ENCODE measurements at regions not wholly inside any gene's neighbourhood (a gene's known extent, or its start where the extent isn't known, plus 50 kb on each side); places are given as distances from the start of the nearest gene placed in this dataset.
"Not testable (repeated sequence)": the region's sequence is repeated elsewhere in the genome, so short reads cannot be mapped to it uniquely, and the experiment has no call there.

DNA sequence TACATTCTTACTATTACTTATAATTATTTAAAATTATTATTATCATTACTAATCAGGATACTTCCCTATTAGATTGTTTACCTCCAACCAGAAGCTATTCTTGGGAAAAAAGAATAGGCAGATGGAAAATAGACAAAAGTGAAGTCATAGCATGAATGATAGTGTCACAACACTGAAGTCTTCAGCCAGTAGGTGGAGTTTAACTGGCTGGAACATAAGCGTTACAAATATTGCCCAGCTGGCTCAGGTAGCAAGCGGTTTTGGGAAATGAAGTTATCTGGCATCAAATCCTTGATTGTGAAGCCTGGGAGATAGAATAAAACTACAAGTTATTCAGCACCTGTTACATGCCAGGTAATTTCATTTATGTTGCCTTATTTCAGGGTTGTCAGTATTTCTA lies 762.9 kb downstream of the C12orf50 start:
- DNase-seq (ENCODE audit: low read depth, low spot score) = no peak

DNA sequence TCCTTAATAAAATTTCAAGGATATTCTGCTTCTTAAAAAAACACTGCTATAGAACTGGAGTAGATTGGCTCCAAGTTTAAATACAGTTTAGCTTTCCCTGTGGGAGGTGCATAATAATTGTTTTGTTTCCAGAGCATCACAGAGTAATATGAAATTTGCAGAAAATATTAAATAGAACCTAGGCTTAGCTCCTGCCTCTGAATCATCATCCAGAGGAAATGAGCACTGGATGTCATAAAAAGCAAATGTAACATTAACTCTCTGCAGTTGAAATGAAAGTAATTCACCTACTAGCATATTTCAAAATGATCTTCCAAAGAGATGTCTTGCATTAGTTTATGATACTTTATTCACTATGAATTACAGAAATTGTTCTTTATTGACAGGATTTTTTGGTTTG lies 769.8 kb downstream of the C12orf50 start:
- no peak for DNase-seq (ENCODE audit: low read depth, low spot score)

DNA sequence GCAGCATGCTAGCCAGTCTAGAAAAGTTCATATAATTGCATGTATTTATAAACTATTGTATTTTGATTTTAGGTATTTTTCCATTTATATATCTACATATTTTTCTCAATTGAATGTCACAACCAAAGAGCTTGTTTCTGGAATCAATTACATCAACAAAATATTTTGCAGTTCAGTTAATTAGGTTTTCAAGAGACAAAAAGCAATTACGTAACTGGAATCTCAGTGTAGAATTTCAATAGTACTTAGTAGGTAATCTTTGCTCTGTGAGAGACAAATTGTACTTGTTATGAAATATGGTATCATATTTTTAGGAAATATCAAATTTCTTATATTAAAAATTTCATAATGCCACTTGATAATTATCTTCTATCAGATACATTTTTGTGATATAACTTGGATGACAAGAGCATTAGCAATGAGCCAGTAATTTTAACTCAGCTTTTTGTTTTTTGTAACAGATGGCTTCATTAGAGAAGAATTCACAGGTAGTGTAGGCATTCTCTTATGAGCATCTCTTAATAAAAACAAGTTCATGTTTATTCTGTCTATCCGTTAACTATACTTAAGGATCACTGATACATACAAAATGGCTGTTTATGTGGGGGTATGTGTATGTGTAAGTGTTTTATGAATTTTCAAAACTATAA lies 774.7 kb downstream of the C12orf50 start:
- no peak for DNase-seq (ENCODE audit: low read depth, low spot score)

DNA sequence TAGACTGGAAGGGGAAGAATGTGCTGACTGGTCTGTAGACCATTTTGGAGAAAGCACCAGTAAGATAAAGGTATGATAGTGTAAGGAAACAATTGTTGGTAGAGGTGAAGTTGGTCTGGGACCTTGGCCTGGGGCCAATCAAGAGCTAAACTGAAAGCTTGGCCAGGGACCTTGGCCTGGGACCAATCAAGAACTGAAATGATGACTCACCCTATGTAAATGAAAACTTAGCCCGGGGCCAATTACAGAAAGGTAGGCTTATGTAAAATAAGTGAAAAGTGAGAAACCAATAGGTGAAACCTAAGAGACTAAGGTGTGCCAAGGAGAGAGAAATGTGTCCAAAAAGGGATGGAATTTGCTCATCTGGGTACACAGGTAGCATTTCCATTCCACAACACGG lies 776.0 kb downstream of the C12orf50 start:
- DNase-seq (ENCODE audit: low read depth, low spot score) = no peak

DNA sequence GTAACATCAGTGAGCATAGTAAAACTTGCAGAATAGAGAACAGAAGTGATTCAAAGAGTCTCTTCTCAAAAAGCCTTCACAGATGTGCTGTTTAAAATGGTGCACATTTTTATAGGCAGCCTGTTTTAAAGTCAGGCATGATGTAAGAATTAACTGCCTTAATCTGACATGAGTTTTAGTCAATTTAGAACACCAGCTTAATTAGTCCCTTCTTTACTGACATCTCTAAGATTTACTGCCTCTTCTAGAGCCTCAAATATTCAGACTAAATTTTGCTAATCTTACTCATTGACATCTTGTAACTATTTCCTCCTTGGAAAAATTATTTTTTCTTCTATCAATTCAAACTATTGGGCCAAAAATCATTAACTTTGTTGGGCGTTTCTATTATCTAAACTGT lies 782.5 kb downstream of the C12orf50 start:
- no peak for DNase-seq (ENCODE audit: low read depth, low spot score)

DNA sequence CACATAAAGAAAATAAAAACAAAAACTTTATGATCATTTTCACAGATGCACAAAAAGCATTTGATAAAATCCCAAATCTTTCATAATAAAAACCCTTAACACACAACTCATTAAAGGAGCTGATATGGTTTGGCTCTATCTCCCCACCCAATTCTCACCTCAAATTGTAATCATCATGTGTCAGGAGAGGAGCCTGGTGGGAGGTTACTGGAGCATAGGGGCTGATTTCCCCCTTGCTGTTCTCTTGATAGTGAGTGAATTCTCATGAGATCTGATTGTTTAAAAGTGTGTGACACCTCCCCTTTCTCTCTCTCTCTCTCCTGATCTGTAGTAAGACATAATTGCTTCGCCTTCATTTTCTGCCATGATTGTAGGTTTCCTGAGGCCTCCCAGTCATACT lies 790.7 kb downstream of the C12orf50 start:
- no peak for DNase-seq (ENCODE audit: low read depth, low spot score)

DNA sequence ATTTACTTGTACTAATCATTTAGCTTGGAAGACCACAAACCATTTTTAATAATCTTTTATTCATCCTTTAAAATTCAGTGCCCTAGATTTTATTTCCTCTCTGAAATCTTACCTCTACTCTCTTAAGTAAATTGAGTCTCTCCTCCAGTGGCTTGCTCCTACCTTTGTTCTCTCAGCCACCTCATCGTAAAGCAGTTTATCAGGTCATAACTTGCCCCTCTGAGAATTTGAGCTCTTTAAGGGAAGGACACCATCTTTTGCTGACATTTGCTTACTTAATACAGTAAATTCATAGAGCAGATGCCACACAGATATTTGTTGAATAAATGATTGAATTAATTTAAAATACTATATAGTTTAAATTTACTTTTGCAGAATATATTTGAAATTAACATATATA lies 794.3 kb downstream of the C12orf50 start:
- no peak for DNase-seq (ENCODE audit: low read depth, low spot score)

DNA sequence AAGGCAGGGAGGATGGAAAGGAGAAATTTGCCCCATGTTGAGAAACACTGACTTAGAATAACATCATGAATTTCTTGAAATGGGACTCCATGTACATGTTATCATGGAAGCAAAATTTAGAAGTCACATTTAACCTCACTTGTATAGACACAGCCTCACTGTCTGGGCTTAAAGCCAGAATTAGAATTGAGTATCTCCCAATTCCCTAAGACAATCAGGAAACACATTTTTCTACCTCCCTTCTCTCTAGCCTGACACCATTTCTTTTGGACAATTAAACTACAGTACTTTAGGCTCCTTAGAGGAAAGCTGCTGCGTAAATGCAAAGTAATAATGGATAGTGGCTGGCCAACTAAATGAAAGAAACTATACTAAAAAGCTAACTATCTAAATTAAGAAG lies 795.5 kb downstream of the C12orf50 start:
- no peak for DNase-seq (ENCODE audit: low read depth, low spot score)

DNA sequence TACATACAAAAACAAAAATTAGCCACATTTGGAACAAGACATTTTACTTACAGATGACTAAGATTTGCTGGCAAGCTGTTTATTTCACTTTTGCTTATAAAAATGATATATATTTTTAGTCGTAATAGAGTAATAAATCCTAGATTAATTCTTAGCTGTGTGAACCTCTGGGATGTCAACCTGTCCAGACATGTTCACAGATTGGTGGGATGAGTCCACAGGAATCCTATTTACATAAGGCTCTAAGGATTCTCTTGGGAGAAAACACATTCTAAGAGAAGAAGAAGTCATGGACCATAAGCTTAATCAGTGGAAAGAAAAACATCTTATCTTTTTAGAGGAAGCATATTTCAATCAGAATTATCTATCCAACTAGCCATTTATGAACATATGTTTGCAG lies 797.4 kb downstream of the C12orf50 start:
- no peak for DNase-seq (ENCODE audit: low read depth, low spot score)

DNA sequence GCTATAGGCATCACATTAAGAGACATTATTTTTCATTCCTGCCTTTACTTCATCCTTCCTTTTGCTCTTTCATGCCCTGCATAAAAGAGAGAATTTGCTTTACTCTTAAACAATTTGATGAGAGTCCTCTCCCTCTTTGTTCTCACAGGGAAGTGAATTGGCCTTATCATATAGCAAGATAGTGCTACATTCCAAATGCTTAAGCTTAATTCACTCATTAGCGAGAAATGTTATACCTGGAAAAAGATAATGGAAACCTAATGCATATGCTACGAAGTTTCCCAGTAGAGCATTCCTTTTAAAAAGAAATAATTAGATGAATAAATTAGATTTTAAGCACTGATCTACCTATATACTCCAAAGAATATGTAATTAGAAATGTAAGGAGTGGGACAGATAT lies 798.8 kb downstream of the C12orf50 start:
- DNase-seq (ENCODE audit: low read depth, low spot score) = no peak

DNA sequence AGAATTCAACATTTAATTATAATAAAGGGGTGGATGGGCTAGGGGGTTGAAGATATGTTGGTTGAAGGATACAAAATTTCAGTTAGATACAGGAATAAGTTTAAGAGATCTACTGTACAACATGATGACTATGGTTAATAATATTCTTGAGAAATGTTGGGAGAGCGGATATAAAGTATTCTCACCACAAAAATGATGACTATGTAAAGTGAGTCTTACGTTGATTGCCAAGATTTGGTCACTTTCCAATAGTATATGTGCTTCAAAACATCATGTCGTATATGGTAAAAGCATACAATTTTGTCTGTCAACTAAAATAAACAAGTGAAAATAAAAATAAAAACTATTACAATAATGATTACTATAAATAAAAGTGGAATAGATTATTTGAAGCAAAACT lies 802.0 kb downstream of the C12orf50 start:
- DNase-seq (ENCODE audit: low read depth, low spot score) = no peak

DNA sequence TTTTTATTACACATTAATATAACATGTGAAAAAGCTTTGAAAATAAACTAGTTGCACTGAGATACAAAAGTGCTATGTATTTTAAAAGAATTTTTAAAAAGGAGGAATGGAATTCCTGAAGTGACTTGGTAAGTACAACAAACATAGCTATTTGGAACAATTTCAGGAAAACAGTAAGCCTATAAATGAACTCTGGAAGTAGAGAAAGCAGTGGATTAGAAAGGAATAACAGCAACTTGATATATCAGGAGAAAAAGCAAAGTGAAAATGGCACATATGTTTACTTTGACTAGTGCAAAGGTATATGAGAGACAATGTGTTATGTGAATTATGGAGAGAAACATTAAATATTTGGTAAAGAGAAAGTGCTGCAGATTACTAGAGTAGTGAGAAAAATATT lies 811.7 kb downstream of the C12orf50 start:
- DNase-seq (ENCODE audit: low read depth, low spot score) = no peak

DNA sequence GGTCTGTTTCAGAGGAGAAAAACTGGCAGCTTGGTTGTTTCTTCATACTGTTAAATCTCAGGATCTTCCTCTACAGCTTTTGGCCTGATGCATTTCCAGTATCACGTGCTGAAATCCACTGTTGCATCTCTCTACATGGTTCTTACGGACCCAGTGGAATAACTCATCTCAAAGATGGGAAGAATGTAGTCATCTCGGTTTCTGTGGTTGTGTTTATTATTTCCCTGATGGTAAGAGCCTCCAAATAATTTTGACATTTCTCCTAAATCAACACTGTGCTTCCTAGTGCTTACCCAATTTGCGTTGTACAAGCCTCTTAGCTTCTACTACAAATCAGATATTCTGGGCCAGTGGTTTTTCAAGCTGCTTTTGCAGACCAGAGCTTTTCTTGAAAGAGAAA lies 812.8 kb downstream of the C12orf50 start:
- peak; percentile 46 for DNase-seq (ENCODE audit: low read depth, low spot score)

DNA sequence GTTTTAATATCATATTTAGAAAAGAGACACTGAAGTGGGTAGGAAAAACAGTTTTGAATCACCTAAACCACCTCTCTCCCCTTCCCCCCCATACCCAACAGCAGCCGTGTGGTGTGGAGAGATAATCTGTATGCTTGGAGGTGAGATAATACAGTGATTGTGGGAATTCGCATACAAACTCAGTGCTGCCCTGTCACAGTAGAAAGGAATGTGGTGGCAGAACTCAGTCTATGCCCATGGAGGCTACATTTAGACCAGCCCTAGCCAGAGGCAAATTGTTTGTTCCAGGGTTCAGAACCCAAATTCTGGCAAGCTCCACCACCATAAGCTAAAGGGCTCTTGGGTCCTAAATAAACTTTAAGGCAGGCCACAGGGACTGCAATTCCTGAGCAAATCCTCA lies 827.0 kb downstream of the C12orf50 start:
- no peak for DNase-seq (ENCODE audit: low read depth, low spot score)

DNA sequence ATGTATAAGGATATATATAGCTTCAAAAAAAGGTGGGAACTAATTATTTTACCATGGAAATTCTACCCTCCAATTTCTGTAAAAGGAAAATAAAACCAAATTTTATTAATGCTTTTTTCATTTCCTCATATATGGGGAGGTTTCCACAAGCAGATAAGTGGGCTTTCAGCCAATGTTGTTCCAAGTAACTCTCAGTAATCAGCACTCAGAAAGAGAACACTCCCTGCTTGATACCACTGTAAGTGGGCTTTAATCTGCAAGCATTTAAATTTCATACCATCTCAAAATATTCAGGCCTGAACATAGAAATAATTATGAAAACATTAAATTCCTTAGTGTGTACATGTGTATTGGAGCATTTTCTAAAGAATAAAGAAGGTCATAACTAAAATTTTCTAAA lies 827.6 kb downstream of the C12orf50 start:
- no peak for DNase-seq (ENCODE audit: low read depth, low spot score)

DNA sequence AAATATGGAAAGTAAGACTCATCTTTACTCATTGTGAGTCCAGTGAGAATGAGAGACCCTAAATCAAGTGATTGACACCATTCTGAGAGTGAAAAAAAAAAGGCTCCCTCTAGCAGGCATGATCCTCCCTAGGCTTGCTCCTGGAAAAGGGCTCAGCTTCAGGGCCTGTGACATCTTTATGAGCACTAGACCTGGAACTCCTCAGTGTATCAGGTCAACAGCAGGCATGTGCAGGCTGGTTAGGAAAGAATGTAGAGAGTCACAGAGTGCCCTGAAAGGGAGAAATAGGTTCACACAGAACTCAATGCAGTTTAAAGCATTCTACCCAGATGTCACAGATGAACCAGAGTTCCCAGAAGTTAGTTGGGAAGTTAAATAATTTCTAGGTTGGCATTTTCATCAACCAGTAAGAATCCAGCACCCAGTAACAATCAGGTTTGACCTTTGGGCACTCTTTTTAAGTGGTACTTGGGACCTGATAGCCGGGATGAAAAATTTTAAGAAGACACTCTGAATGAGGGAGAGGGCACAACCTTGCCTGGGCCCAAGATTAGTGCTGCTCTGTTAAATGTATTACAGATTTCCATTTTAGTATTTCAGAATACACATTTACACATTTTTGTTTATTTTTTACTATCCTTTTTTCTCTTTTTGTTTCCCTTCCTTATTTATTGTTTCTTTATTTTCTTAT lies 828.8 kb downstream of the C12orf50 start:
- DNase-seq (ENCODE audit: low read depth, low spot score) = no peak

DNA sequence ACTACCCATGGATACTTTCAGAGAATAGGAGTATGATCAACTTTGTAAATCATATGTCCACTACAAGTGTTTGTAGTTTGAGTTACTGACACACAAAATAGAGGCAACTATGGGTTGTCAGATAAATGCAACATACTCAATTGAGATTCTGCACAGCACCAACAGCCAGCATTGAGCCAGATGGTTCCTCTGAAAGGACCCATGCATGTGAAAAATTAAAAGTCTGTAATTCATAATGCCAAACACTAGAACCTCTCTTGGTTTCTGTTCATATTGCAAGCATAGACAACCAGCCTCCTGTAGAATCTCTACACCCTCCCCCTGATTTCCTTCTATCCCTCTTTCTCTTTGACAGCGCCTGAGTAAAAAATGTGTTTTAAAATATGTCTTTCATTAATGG lies 831.0 kb downstream of the C12orf50 start:
- no peak for DNase-seq (ENCODE audit: low read depth, low spot score)

DNA sequence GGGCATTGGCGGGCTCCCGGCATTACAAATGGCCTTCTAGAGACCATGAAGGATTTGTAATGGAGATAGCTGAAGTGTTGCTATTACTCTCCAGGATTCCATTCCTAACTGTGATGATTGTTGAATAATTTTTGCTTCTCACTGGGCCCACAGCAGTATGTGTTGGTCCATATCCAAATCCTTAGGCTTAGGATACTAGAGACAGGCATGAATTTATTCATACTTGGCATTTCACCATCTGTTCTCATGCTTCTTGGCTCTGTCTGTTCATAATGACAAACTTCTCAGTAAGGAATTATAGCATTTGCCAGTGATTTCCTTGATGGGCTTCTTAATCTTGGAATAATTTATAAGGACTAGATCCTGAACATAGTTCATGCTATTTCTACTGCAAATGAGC lies 832.9 kb downstream of the C12orf50 start:
- DNase-seq (ENCODE audit: low read depth, low spot score) = no peak

DNA sequence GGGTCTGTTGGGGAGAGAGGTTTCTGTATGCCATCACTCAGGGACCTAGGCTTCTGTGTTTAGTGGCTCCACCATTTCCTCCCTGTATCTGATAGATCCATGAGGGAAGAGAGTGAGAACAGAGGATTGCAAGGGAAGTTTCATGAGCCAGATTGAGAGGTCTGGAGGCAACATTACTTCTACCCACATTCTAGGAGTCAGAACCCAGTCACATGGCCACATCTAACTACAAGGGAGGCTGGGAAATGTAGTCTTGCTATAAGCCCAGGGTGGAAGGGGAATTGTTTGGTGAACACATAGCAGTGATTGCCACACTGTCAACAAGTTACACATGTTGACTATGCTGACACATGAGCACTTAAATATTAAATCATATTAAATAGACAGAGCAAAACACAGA lies 834.8 kb downstream of the C12orf50 start:
- not testable (repeated sequence) for DNase-seq (ENCODE audit: low read depth, low spot score)

DNA sequence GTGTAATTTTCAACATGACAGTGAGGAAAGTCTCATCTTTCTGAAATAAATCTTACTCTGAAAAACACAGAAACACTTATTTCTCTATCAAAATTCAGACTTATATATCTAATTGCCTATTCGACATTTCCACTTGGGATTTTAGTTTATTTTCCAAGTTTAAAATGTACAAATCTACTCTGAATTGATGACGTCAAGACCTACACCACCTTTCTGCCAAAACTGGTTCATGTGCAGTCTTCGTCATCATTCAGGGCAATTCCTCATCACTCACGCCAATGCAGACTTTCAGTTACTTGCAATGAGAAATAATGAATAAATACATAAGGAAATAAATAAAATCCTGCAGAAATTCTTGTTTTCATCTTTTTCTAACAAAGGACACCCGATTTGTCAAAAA lies 843.8 kb downstream of the C12orf50 start:
- no peak for DNase-seq (ENCODE audit: low read depth, low spot score)

DNA sequence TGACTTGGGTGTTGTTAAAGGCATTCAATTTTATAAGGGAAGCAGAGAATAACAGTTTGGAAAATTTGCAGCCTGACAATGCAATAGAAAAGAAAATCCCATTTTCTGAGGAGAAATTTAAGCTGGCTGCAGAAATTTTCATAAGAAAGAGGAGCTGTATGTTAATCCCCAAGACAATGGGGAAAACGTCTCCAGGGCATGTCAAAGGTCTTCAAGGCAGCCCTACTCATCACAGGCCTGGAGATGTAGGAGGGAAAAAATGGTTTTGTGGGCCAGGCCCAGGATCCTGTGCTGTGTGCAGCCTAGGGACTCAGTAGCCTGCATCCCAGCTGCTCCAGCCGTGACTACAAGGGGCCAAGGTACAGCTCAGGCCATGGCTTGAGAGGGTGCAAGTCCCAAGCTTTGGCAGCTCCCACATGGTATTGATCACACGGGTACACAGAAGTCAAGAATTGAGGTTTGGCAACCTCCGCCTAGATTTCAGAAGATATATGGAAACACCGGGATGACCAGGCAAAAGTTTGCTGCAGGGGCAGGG lies 846.4 kb downstream of the C12orf50 start:
- no peak for DNase-seq (ENCODE audit: low read depth, low spot score)

DNA sequence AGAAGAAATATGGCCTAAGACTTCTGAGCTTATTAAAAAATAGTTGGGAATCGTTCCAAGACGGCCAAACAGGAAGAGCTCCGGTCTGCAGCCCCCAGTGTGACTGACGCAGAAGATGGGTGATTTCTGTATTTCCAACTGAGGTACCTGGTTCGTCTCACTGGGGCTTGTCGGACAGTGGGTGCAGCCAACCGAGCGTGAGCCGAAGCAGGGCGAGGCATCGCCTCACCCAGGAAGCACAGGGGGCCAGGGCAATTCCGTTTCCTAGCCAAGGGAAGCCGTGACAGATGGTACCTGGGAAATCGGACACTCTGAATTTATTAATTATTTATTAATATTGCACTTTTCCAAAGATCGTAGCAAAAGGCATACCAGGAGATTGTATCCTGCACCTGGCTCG lies 857.8 kb downstream of the C12orf50 start:
- DNase-seq (ENCODE audit: low read depth, low spot score) = no peak

DNA sequence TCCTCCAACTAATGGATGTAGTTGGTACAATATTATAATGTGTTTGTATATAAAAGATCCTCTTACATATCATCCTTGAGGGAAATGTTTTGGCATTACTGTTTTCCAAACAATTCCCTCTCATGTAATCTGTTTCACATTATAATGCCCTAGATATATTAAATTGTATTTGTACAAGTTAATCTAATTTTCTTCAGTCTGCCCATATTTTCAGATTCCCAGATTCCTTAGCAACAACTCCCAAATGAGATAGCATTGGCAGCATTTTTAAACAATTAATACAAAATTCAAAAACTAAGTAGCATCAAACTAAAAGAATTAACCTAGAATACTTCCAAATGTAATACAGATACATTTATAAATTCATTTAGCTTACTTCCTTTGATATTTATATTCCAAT lies 860.2 kb downstream of the C12orf50 start:
- no peak for DNase-seq (ENCODE audit: low read depth, low spot score)

Measured in smooth muscle cell of the brain vasculature (primary cell).